NCI-H2029 (cell line): ENCODE measurements at regions not wholly inside any gene's neighbourhood (a gene's known extent, or its start where the extent isn't known, plus 50 kb on each side); places are given as distances from the start of the nearest gene placed in this dataset.
"Not testable (repeated sequence)": the region's sequence is repeated elsewhere in the genome, so short reads cannot be mapped to it uniquely, and the experiment has no call there.

Experiments used
- DNase-seq: peaks from one replicate; lab custom pipeline; 2025; lab: John Stamatoyannopoulos, UW

DNA sequence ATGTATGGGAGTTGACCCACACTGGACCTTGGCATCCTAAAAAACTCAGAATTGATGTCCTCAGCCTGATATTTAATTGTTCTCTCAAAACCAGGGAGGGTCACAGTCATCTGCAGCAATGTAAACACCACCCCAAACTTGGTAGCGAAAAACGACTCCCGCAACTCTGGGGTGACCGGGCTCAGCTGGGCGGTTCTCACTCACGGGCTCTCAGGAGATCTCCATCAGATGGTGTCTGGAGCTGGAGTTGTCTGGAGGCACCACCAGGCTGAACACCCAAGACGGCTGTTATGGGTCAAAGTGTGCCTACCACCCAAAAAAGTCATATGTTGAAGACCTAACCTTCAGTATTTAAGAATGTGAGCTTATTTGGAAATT lies 50.9 kb upstream of the NXT1 start:
- no peak for DNase-seq

DNA sequence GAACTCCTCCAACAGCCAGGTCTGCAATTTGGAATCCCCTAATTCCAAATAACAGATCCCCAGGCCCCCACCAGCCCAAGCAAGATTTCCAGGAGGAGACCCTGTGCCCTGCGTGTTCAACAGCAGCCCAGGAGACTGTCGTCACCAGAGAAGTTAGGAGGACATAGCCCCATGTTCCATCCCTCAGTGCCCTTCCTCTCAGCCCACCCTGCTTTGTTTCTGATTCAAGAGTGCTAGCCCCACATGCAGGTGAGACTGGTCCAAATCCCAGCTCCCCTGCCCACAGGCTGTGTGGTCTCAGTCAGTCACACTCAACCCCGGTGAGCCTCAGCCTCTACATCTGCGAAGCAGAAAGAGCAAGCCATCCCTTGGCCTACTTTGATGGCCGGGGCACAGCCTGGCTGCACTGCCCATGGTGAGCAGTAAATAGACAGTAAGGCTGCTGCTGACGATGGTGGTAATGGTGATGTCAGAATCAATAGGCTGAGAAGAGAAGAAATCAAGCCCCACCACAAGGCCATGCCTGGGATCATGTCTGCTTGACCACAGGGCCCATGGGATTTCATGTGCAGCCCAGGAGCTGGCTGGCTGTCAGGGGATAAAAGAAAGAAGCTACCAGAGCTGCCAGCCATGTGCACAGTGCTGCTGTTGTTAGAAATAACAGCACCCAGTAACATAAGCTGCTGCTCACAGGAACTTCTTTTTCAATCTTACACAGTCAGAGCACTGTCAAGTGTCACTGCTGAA lies 51.5 kb upstream of the NXT1 start:
- no peak for DNase-seq

DNA sequence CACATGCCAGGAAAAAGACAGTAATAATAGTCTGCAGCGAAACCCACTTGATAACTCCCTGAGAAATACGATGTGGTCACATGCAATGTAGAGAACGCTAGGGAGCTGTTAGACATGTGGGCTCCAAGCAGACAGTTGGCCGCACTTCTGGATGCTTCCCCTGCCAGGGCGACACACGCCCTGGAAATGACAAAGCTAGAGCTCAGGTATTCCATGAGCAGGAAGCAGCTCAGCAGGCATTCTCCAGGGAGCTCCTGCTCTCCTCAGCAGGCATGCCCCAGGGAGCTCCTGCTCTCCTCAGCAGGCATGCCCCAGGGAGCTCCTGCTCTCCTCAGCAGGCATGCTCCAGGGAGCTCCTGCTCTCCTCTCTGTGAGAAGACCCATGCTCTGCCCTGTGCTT lies 52.4 kb upstream of the NXT1 start:
- DNase-seq = no peak

DNA sequence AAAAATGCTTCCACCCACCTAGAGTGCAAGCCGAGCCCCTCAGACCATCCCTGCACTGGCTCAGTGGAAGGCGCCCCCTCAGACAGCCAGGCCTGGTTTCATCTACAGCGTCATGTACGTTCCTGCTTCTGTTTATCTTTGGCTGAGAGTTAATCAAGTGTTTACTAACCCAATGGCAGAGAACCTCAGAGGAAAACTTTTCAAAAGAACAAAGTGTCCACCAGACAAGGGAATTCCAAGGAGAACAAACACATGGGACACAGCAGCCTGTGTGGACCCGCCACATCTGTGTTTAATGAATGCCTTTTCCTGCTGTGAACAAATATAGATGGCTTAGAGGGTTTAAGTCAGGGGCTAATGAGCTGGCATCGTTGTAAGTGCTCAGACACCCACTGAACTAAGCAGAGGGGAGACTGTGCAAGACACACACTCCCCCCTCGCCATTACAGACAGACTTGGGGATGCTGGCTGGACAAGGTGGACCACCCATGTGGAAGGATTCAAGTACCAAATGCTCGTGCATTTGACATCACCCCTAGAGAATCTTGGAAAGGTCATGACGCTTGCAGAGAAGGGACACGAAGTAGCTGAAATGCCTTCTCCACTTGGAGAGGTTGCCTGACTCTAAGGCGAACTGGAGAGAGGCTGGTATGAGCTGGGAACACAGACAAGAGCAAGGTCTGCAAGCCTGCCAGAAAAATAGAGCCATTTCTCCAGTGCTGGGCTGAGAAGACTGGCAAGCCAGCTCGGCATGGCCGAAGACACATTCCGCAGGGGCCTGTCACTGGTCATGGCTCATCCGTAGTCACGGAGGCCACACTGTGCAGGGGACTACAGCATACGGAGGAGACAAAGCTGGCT lies 53.5 kb upstream of the NXT1 start:
- no peak for DNase-seq

DNA sequence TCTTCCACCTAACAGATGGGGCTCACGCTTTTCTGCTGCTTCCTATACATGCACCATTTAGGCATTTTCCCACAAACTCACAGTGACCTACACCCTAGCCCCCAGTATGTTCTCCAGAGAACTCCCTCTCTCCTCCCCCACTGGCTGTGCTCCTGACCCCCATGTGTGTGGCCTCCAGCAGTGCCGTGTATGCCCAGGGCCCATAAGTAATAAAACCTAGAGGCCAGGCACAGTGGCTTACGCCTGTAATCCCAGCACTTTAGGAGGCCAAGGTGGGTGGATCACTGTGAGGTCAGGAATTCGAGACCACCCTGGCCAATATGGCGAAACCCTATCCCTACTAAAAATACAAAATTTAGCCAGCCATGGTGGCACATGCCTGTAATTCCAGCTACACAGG lies 54.7 kb upstream of the NXT1 start:
- DNase-seq = no peak

DNA sequence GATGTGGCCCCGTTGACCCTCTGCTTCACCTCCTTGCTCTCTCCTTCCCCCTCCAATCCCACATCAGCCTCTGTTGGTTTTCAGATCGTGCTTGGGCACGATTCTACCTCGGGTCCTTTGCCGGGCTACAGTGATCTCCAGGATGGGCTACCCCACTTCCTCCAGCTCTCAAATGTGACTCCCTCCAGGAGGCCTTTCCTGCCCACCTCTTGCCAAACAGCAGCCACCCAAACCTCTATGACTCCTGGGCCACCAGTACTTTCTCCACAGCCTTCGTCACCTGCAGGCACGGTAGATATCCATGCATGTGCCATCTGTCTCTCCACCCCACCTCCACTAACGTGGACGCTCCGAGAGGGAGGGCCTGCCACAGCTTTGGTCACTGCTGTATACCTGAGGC lies 55.9 kb upstream of the NXT1 start:
- DNase-seq = no peak

DNA sequence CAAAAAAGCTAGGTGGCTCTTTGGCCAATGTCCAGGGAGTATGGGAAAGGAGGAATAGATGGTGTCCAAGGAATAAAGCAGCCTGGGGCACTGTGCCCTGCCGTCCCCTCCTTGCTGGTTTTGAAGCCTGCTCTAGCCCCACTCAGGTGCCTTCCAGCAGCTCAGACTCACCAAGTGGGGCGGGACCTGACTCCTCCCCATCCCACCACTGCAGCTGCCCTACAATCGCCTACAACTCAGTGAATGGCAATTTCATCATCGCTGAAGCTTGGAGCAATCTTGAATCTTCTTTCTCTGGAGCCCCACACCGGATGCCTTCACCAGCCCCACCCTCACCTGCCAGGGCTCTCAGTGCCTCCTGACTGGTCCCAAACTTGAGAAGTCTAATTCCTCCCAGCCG lies 56.4 kb upstream of the NXT1 start:
- DNase-seq = no peak

DNA sequence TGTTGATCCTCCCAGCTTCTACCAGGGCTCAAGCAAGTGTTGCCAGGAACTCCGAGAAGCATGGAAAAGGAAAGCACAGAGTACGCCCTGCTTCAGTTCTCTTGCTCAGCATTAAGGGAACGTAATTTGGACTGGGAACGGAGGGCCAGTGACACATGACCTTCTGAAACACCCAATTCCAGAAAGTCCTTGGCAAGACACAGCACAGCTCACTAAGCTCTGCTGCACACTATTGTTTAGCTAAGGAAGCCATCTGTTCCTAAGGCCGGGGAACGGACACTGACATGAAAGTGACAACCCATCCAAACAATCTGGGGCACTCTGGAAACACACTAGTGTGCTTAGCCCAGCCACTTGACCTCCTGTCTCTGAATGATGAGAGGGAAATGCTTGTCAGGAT lies 56.9 kb upstream of the NXT1 start:
- no peak for DNase-seq

DNA sequence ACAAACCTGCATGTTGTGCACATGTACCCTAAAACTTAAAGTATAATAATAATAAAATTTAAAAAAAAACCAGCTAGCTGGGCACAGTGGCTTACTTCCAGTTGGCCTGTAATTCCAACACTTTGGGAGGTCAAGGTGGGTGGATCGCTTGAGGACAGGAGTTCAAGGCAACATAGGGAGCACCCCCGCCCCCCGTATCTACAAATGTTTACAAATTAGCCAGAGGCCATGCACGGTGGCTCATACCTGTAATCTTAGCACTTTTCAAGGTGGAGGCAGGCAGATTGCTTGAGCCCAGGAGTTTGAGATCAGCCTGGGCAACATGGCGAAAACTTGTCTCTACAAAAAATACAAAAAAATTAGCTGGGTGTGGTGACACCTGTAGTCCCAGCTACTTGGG lies 58.3 kb upstream of the NXT1 start:
- DNase-seq = not testable (repeated sequence)

DNA sequence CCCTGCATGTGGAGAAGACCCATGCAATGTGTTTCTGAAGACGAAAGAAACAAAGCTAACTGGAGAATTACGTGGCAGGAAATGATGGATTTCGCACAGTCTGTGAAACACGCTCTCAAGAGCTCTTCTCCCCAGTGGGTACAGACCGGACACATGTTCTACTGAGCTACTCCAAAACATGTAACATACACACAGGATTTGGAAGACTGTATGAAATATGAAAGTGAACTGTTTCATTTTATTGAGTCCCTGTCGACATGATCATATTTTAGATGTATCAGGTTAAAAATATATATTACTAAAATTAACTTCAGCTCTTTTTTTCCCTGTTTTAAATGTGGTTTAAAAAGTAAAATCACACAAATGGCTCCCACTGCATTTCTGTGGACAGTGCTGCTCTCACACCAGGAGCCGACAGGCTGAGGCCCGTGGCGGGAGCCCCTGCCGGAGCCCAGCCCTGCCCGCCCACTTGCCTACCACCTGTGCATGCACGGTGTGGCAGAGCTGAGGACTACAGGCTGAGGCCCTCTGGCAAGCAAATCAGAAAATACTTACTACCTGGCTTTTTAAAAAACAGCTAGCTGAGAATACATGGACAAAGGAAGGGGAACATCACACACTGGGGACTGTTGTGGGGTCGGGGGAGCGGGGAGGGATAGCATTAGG lies 58.9 kb upstream of the NXT1 start:
- DNase-seq = no peak

DNA sequence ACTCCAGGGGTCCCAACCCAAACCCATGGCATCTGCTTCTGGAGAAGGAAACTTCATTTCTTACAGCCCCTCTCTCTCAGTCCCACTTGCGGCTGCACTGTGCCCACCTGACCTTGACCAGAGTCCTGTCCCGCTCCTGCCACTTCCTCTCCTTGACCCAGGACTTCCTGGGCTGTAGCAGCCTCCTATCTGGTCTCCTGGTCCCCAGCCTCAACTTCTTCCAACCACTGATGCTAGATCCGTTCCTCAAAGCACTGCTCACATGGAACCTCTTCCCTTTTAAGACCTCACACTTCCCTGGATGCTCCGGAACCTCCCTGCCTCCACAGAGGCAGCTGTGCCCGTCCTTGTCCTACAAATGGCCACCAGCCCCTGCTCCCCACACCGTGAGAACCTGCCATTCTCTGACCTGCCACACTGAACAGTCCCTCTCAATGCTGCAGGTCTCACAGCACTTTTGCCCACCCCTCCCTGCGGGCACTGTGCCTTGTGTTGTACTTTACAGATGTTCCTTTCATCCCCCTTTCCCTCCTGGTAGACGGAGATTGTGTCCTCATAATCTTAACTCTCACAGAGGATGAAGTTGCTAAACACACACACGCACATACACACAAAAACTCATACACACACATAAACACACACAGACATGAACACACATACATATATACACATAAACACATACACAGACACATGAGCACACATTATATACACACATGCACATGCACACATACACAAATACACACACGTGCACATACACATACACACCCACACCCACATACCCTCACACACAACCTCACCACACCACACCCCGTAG lies 59.6 kb upstream of the NXT1 start:
- DNase-seq = no peak

DNA sequence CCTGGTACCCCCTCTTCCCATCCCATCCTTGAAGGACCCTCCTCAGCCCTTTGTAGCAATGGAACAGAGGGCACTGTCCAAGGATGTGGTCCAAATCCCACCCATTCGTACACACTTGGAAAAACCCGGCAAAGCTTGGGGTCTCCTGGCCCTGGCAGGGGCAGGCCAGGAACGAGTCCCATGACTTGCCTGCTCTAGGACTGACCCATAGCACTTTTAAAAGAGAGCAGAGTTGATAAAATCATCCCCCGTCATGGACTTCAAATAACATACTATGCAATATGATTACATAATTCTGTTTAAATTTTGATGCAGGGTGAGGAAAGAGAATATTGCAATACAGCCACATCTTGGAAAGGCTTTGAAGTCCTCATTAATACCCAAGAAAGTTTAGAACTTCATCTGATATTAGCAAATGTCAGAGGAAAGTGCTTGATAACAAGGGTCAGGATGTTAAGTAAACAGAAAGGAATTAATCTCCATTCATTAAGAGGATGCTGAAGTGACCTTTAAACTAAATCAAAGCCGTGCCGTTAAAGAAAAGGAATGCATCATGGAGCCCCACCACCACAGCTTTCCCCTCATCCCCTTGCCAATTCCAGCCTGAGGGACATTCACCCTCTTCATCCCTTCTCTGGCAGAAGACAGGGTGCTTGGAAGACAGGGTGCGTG lies 60.7 kb upstream of the NXT1 start:
- DNase-seq = no peak

DNA sequence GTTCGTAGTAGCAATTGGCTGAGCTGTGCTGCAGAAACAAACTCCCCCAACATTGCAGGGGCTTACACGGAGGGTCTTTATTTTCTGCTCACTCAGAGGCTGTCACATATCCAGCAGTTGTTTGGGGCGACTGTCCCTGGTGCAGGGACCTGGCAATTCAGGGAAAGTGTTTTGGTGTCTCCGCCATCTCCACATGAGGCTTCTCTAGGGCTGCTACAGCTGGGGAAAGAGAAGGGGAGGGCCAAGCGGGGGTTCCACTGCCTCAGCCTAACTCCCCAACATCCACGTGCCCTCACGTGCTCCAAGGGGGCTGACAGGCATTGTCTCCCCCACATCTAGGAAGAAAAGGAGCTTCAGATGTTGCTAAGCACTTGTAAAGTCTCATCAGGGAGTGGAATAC lies 61.3 kb upstream of the NXT1 start:
- DNase-seq = no peak

DNA sequence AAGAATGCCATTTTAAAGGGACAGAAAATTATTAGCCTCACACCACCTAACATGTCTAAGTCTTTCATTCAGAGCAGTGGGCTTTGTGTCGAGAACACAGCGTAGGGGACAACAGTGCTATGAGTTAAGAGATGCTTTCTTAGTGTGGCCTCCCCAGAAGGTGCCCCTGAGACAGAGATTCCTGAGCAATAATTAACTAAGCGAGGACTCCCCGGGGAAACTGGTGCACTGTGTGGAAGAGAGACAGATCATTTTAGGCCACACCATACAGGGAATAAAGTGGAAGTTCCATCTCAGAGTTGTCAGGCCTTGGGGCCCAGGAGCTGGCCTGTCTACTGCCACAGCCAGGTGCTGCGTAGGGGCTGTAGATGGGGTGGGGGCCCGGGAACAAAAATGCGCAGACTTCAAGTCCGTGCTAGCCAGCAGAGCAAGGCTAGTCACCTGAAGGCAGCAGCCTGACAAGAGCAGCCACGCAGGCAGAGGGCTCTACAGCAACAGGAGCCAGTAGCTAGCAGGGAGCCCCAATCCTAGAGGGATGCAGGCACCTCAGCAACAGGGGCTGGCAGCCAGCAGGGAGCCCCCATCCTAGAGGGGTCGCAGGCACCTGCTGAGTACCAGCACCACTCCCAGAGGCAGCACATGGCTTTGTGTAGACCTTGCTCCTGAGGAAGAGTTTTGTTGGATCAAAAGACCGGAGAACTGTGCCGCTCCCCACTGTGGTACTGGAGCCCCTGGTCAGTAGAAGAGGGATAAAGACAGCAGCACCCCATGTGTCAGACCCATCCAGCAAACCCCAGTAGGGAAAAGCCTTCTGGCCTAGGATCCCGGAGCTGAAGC lies 63.0 kb upstream of the NXT1 start:
- no peak for DNase-seq

DNA sequence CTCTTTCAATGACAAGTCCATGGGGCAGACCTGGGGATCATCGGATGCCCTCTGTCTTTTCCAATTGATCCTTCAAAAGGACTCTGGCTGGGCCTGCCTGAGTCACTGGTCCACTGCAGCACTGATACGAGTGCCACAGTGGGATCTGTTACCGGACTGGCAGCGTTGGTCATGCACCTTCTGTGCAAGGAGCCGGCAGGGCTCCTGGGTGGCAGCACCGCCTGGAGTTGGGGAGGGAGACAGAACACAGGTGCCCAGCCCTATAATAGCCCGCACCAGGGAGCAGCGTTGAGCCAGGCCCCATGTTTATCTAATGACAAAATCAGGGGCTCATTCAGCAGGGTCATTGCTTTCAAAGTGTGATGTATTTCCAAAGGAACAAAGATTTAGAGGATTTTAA lies 64.2 kb upstream of the NXT1 start:
- DNase-seq = no peak

DNA sequence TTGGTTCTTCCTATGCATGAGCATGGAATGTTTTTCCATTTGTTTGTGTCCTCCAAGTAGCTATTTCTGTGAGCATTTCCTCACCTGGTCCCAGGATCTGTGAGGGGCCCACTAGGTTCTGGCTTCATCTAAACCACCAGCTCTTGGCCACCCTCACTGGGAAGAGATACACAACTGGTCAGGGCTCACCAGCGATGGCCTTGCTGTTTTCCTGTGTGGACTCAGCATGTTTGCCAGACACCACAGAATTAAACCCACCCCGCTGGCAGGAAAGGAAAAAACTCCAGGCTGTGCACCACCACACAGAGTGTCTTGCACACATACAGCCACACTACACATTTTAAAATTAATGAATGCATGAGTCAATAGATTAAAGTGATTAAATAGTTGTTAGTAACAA lies 65.1 kb upstream of the NXT1 start:
- no peak for DNase-seq

DNA sequence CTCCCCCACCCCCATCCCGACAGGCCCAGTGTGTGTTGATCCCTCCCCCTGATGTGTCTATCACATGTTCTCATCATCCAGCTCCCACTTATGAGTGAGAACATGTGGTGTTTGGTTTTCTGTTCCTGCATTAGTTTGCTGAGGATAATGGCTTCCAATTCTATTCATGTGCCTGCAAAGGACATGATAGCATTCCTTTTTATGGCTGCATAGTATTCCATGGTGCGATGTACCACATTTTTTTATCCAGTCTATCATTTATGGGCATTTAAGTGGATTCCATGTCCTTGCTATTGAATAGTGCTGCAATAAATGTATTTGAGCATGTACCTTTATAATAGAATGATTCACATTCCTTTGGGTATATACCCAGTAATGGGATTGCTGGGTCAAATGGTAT lies 66.6 kb upstream of the NXT1 start:
- no peak for DNase-seq

DNA sequence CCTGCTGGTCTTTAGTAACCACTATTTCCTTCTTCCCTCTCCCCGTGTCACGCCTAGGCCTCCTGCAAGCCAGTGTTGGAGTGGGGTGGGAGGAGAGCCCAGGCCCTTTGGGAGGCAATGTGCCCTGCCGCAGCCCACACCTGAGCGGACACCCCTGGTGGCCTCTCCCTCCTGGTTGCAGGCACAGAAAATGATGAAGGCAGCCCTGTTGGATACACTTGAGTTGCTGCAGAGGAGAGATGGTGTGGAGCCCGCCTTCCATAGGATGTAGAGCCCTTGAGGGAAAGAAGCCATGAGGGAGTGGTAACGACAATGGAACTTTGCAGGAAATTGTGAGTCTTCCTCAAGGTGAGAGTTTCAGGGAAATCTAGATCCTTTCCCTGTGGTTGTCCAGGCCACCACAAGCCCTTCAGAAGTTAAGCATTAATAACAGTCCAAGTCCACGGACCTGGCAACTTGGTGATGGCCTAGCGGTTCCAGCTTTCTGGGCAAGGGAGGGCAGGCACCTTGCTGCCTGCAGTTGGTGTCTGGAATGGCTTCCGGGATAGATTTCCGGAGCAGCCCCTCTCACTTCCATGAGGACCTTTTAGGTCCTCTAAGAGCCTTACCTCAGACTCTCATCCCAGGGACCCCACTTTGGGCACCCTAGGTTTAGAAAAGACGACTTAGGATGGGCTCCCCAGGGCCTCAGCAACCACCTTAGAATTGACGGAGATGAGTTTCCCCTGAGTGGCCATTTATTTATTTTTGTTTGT lies 67.3 kb upstream of the NXT1 start:
- DNase-seq = no peak

DNA sequence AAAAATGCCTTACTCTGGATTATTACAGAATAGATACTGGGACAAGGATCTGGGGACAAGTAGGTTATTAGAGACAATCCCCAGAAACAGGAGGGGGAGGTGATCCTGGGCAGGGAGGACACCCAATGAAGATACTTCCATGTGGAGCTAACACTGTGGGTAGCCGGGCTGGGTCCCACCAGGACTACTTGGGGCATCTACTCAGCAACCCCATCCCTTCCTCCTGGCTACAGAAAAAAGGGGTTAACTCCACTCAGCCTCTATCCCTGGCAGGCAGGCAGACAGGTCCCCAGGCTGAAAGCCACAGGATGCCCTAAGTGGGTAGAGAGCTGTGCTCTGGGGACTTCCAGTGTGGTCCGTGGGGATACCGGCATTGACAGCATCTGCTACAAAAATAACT lies 68.0 kb upstream of the NXT1 start:
- no peak for DNase-seq

DNA sequence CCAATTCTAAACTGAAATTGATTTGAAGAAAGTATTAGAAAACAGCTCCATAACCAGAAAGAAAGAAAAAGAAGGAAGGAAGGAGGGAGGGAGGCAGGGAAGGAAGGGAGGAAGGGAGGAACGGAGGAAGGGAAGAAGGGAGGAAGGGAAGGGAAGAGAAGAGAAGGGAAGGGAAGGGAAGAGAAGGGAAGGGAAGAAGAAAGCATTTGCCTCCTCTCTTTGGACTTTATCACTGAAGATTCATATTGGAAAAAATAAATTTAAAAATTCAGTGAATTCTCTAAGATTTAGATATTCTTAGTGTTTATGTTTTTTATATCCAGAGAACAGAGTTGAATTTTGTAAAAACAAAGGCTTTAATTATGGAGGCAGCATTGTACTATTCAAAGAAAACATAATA lies 68.5 kb upstream of the NXT1 start:
- no peak for DNase-seq
